ENCODE measurements at regions not wholly inside any gene's neighbourhood (a gene's known extent, or its start where the extent isn't known, plus 50 kb on each side); places are given as distances from the start of the nearest gene placed in this dataset.

GRCh38 chr21:17929510-17929909, 110.4 kb upstream of the C21orf91 start:
- Histone ChIP-seq H3K4me3 (ENCODE audit: low read length) (no peak overlapping the region), H3K27me3 (ENCODE audit: control insufficient read depth, insufficient read depth, low read length) (no peaks in the 10 kb centered on the region), H3K27ac (ENCODE audit: low read length) (no peak overlapping the region), H3K9me3 (ENCODE audit: control insufficient read depth, low read depth, low read length) (no peaks in the 10 kb centered on the region), H3K9ac (ENCODE audit: low read length) (no peak overlapping the region), H3K4me1 (ENCODE audit: control insufficient read depth, low read depth, low read length) (no peaks in the 10 kb centered on the region), H3K36me3 (ENCODE audit: control insufficient read depth, low read depth, low read length) (no peaks in the 10 kb centered on the region)

DNA sequence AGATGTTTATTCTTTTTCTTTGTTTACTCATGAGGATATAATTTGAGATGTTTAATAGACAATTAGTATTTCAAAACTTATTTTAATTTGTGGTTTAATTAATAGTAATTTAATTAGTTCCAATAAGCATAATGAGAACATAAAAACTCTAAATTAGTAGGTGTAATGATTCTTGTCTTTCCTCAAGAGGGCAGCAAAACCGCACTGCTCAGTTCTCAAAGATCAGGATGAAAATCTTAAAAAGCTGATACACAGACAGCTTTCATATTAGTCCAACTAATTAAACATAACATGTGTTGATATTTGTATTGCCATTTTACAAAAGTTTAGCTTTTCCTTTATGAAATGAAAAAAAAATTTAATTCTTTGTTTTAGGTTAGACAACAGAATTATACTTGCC, 106.7 kb upstream of the C21orf91 start:
- Histone ChIP-seq H3K9me3 (ENCODE audit: control insufficient read depth, low read depth, low read length) (no peaks in the 10 kb centered on the region), H3K4me1 (ENCODE audit: control insufficient read depth, low read depth, low read length) (no peaks in the 10 kb centered on the region), H3K27ac (ENCODE audit: low read length) (no peak overlapping the region), H3K36me3 (ENCODE audit: control insufficient read depth, low read depth, low read length) (no peaks in the 10 kb centered on the region), H3K9ac (ENCODE audit: low read length) (no peak overlapping the region), H3K27me3 (ENCODE audit: control insufficient read depth, insufficient read depth, low read length) (no peaks in the 10 kb centered on the region), H3K4me3 (ENCODE audit: low read length) (no peak overlapping the region)

DNA sequence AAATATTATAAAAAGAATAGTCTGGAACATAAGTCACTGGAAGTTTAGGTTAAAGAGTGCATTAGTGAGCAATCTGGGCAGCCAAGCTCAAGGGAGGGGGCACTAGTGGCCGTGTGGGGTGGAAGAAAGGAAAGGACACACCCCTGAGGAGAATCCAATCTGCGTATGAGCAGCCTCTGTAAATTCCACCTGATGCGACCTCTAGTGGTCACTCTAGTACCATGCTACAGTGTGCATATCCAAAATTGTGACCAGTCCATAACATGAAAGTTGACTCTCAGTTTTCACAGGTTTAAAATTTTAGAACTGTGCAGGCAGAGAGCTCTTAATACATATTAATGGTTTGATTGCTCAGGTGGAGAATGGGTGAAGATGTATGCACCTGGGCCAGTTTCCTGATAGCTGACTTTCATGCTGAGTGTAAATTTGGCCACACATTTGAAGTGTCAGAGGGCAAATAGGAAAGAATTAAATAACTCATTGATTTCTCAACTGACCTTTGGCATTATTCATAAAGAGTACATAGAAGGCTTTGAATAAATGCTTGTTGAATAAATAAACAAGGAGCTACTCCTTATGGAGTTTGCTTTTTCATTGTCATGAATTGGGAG, 105.9 kb upstream of the C21orf91 start:
- no peaks in the 10 kb centered on the region for H3K36me3 ChIP-seq (ENCODE audit: control insufficient read depth, low read depth, low read length)
- no peak overlapping the region for H3K4me3 ChIP-seq (ENCODE audit: low read length)
- no peak overlapping the region for H3K9ac ChIP-seq (ENCODE audit: low read length)

GRCh38 chr21:17921579-17922530, 102.7 kb upstream of the C21orf91 start:
- Histone ChIP-seq H3K27ac (ENCODE audit: low read length) (no peak overlapping the region), H3K27me3 (ENCODE audit: control insufficient read depth, insufficient read depth, low read length) (no peaks in the 10 kb centered on the region), H3K9me3 (ENCODE audit: control insufficient read depth, low read depth, low read length) (peaks cover 10% of the 10 kb centered on the region), H3K9ac (ENCODE audit: low read length) (no peak overlapping the region), H3K36me3 (ENCODE audit: control insufficient read depth, low read depth, low read length) (no peaks in the 10 kb centered on the region), H3K4me1 (ENCODE audit: control insufficient read depth, low read depth, low read length) (no peaks in the 10 kb centered on the region), H3K4me3 (ENCODE audit: low read length) (no peak overlapping the region)

More for the DNA sequence above, 105.9 kb upstream of the C21orf91 start:
- Histone ChIP-seq H3K27ac (ENCODE audit: low read length) (no peak overlapping the region), H3K4me1 (ENCODE audit: control insufficient read depth, low read depth, low read length) (no peaks in the 10 kb centered on the region), H3K27me3 (ENCODE audit: control insufficient read depth, insufficient read depth, low read length) (no peaks in the 10 kb centered on the region), H3K9me3 (ENCODE audit: control insufficient read depth, low read depth, low read length) (no peaks in the 10 kb centered on the region)

DNA sequence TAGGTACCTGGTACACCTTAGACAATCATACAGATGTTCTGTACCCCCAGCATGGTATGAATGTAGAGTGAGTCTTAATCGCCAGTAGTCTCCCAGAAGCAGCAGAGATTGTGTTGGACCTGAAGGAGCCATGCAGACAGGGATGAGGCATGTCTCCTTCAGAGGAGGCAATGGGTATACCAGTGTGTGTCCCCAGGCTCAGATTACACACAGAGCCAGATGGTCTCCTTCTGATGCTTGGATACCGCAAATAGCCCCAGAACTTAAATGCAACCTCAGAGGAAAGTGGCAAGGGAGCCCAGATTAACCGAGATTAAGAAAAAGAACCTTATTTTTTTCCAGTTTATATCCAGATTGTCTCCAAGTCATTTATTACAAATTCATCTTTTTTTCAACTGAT, 96.8 kb upstream of the C21orf91 start:
- Histone ChIP-seq H3K4me3 (ENCODE audit: low read length) (no peak overlapping the region), H3K36me3 (ENCODE audit: control insufficient read depth, low read depth, low read length) (no peaks in the 10 kb centered on the region), H3K27ac (ENCODE audit: low read length) (no peak overlapping the region), H3K9me3 (ENCODE audit: control insufficient read depth, low read depth, low read length) (peaks cover 10% of the 10 kb centered on the region), H3K9ac (ENCODE audit: low read length) (no peak overlapping the region), H3K27me3 (ENCODE audit: control insufficient read depth, insufficient read depth, low read length) (no peaks in the 10 kb centered on the region), H3K4me1 (ENCODE audit: control insufficient read depth, low read depth, low read length) (no peaks in the 10 kb centered on the region)

- Histone ChIP-seq H3K4me3 (ENCODE audit: low read length) (no peak overlapping the region), H3K36me3 (ENCODE audit: control insufficient read depth, low read depth, low read length) (no peaks in the 10 kb centered on the region), H3K4me1 (ENCODE audit: control insufficient read depth, low read depth, low read length) (no peaks in the 10 kb centered on the region), H3K27ac (ENCODE audit: low read length) (no peak overlapping the region), H3K9ac (ENCODE audit: low read length) (no peak overlapping the region), H3K27me3 (ENCODE audit: control insufficient read depth, insufficient read depth, low read length) (no peaks in the 10 kb centered on the region), H3K9me3 (ENCODE audit: control insufficient read depth, low read depth, low read length) (no peaks in the 10 kb centered on the region)
Observed at GRCh38 chr21:17911628-17912027, 92.5 kb upstream of the C21orf91 start.

- Histone ChIP-seq H3K27me3 (ENCODE audit: control insufficient read depth, insufficient read depth, low read length) (no peaks in the 10 kb centered on the region), H3K4me1 (ENCODE audit: control insufficient read depth, low read depth, low read length) (peaks cover 18% of the 10 kb centered on the region), H3K36me3 (ENCODE audit: control insufficient read depth, low read depth, low read length) (no peaks in the 10 kb centered on the region), H3K27ac (ENCODE audit: low read length) (no peak overlapping the region), H3K9ac (ENCODE audit: low read length) (no peak overlapping the region), H3K9me3 (ENCODE audit: control insufficient read depth, low read depth, low read length) (no peaks in the 10 kb centered on the region), H3K4me3 (ENCODE audit: low read length) (no peak overlapping the region)
Observed at GRCh38 chr21:17903929-17904639, 84.9 kb upstream of the C21orf91 start.

GRCh38 chr21:17903029-17903806, 84.1 kb upstream of the C21orf91 start:
- Histone ChIP-seq H3K9me3 (ENCODE audit: control insufficient read depth, low read depth, low read length) (no peaks in the 10 kb centered on the region), H3K27ac (ENCODE audit: low read length) (no peak overlapping the region), H3K9ac (ENCODE audit: low read length) (no peak overlapping the region)

GRCh38 chr21:17901458-17902079, 82.4 kb upstream of the C21orf91 start:
- peaks cover 2% of the 10 kb centered on the region for H3K9me3 ChIP-seq (ENCODE audit: control insufficient read depth, low read depth, low read length)
- H3K27ac ChIP-seq (ENCODE audit: low read length) = no peak overlapping the region
- no peaks in the 10 kb centered on the region for H3K27me3 ChIP-seq (ENCODE audit: control insufficient read depth, insufficient read depth, low read length)
- H3K36me3 ChIP-seq (ENCODE audit: control insufficient read depth, low read depth, low read length) = no peaks in the 10 kb centered on the region
- peak overlapping the region; percentile 17 for H3K9ac ChIP-seq (ENCODE audit: low read length)
- H3K4me1 ChIP-seq (ENCODE audit: control insufficient read depth, low read depth, low read length) = peaks cover 18% of the 10 kb centered on the region
- H3K4me3 ChIP-seq (ENCODE audit: low read length) = no peak overlapping the region

More at GRCh38 chr21:17903029-17903806, 84.1 kb upstream of the C21orf91 start:
- no peaks in the 10 kb centered on the region for H3K27me3 ChIP-seq (ENCODE audit: control insufficient read depth, insufficient read depth, low read length)
- no peaks in the 10 kb centered on the region for H3K36me3 ChIP-seq (ENCODE audit: control insufficient read depth, low read depth, low read length)
- H3K4me3 ChIP-seq (ENCODE audit: low read length) = no peak overlapping the region
- H3K4me1 ChIP-seq (ENCODE audit: control insufficient read depth, low read depth, low read length) = peaks cover 18% of the 10 kb centered on the region

GRCh38 chr21:17900990-17901385, 81.8 kb upstream of the C21orf91 start:
- peaks cover 5% of the 10 kb centered on the region for H3K9me3 ChIP-seq (ENCODE audit: control insufficient read depth, low read depth, low read length)
- H3K27me3 ChIP-seq (ENCODE audit: control insufficient read depth, insufficient read depth, low read length) = no peaks in the 10 kb centered on the region
- H3K9ac ChIP-seq (ENCODE audit: low read length) = peak overlapping the region; percentile 17
- H3K36me3 ChIP-seq (ENCODE audit: control insufficient read depth, low read depth, low read length) = no peaks in the 10 kb centered on the region
- no peak overlapping the region for H3K4me3 ChIP-seq (ENCODE audit: low read length)
- peaks cover 18% of the 10 kb centered on the region for H3K4me1 ChIP-seq (ENCODE audit: control insufficient read depth, low read depth, low read length)
- H3K27ac ChIP-seq (ENCODE audit: low read length) = peak overlapping the region; percentile 39

Data from iPS-18a (cell line).